ENCODE measurements at regions not wholly inside any gene's neighbourhood (a gene's known extent, or its start where the extent isn't known, plus 50 kb on each side); places are given as distances from the start of the nearest gene placed in this dataset.

- H4K20me1 ChIP-seq (ENCODE audit: insufficient read depth) = no peaks in the 10 kb centered on the region
- H3K4me2 ChIP-seq = no peak overlapping the region
- H3K4me3 ChIP-seq (IDR thresholded peaks at IDR 0.05; ENCODE audit: insufficient read depth, low read depth, low read length) = no peak overlapping the region
- no peak overlapping the region for H3K9ac ChIP-seq
- no peak overlapping the region for H2AFZ ChIP-seq (ENCODE audit: low read depth)
- no peaks in the 10 kb centered on the region for H3K27me3 ChIP-seq (ENCODE audit: insufficient read depth, low read depth)
- H3K4me1 ChIP-seq (ENCODE audit: low read depth, poor library complexity, severe bottlenecking) = peaks cover 13% of the 10 kb centered on the region
- TF ChIP-seq, protein P1, sequence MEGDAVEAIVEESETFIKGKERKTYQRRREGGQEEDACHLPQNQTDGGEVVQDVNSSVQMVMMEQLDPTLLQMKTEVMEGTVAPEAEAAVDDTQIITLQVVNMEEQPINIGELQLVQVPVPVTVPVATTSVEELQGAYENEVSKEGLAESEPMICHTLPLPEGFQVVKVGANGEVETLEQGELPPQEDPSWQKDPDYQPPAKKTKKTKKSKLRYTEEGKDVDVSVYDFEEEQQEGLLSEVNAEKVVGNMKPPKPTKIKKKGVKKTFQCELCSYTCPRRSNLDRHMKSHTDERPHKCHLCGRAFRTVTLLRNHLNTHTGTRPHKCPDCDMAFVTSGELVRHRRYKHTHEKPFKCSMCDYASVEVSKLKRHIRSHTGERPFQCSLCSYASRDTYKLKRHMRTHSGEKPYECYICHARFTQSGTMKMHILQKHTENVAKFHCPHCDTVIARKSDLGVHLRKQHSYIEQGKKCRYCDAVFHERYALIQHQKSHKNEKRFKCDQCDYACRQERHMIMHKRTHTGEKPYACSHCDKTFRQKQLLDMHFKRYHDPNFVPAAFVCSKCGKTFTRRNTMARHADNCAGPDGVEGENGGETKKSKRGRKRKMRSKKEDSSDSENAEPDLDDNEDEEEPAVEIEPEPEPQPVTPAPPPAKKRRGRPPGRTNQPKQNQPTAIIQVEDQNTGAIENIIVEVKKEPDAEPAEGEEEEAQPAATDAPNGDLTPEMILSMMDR (conservative IDR thresholded peaks at IDR 0.05; ENCODE audit: low read depth, low read length) = no peak
- no peak overlapping the region for H3K27ac ChIP-seq
- no peaks in the 10 kb centered on the region for H3K79me2 ChIP-seq (ENCODE audit: insufficient read depth, low read depth)
- no peaks in the 10 kb centered on the region for H3K36me3 ChIP-seq (ENCODE audit: insufficient read depth)
These were observed 58.5 kb upstream of the CEP85L start for GRCh38 chr6:118709859-118710350.

DNA sequence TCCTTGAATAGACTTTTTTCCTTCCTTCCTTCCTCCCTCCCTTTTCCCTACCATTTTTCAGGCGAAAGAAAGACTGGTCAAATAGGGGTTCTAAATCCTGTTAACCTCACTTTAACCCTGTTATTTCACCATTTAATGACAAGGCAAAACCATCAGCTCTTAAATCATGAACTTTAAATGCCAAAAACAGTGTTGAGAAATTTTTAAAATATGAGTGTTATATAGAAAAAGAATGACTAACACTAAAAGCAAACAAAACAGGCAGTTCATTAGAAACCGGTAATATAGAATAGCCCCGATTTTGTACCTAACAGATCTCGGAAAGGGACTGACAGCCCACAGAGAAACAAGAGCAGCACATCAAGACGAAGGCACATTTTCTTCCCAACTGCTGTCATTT, 57.4 kb upstream of the CEP85L start:
- TF ChIP-seq, protein P1 (conservative IDR thresholded peaks at IDR 0.05; ENCODE audit: low read depth, low read length) = no peak
- no peak overlapping the region for H3K4me3 ChIP-seq (IDR thresholded peaks at IDR 0.05; ENCODE audit: insufficient read depth, low read depth, low read length)
- no peak overlapping the region for H3K27ac ChIP-seq
- H3K4me2 ChIP-seq = no peak overlapping the region
- H3K9ac ChIP-seq = no peak overlapping the region
- no peaks in the 10 kb centered on the region for H4K20me1 ChIP-seq (ENCODE audit: insufficient read depth)
- H3K4me1 ChIP-seq (ENCODE audit: low read depth, poor library complexity, severe bottlenecking) = peaks cover 13% of the 10 kb centered on the region
- no peaks in the 10 kb centered on the region for H3K27me3 ChIP-seq (ENCODE audit: insufficient read depth, low read depth)
- no peak overlapping the region for H2AFZ ChIP-seq (ENCODE audit: low read depth)
- no peaks in the 10 kb centered on the region for H3K36me3 ChIP-seq (ENCODE audit: insufficient read depth)
- no peaks in the 10 kb centered on the region for H3K79me2 ChIP-seq (ENCODE audit: insufficient read depth, low read depth)

DNA sequence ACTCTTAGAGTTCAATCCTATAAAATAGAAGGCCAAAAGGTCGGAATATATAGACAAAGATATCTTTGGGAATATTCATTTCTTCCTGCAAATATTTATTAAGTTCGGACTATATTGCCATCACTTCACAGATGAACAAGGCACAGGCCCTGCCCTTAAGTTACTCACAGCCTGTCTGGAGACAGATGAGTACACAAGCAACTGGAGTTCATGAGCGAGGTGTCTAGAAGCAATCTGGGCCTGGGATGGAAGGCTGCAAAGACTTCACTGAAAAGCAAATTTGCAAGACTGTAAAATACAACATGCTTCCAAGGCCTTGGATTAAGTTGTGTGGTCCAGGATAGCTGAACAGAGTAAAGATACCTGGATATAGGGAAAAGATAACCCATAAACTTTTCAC, 56.7 kb upstream of the CEP85L start:
- no peak overlapping the region for H3K9ac ChIP-seq
- H3K4me3 ChIP-seq (IDR thresholded peaks at IDR 0.05; ENCODE audit: insufficient read depth, low read depth, low read length) = no peak overlapping the region
- no peaks in the 10 kb centered on the region for H3K79me2 ChIP-seq (ENCODE audit: insufficient read depth, low read depth)
- no peaks in the 10 kb centered on the region for H3K36me3 ChIP-seq (ENCODE audit: insufficient read depth)
- H3K4me2 ChIP-seq = no peak overlapping the region
- no peaks in the 10 kb centered on the region for H3K27me3 ChIP-seq (ENCODE audit: insufficient read depth, low read depth)
- TF ChIP-seq, protein P1 (conservative IDR thresholded peaks at IDR 0.05; ENCODE audit: low read depth, low read length) = no peak
- H4K20me1 ChIP-seq (ENCODE audit: insufficient read depth) = no peaks in the 10 kb centered on the region
- peaks cover 13% of the 10 kb centered on the region for H3K4me1 ChIP-seq (ENCODE audit: low read depth, poor library complexity, severe bottlenecking)
- H3K27ac ChIP-seq = no peak overlapping the region
- H2AFZ ChIP-seq (ENCODE audit: low read depth) = no peak overlapping the region

GRCh38 chr6:118706702-118707101, 55.3 kb upstream of the CEP85L start:
- Histone ChIP-seq H3K9ac (no peak overlapping the region), H4K20me1 (ENCODE audit: insufficient read depth) (no peaks in the 10 kb centered on the region), H3K4me3 (IDR thresholded peaks at IDR 0.05; ENCODE audit: insufficient read depth, low read depth, low read length) (no peak overlapping the region), H3K36me3 (ENCODE audit: insufficient read depth) (no peaks in the 10 kb centered on the region), H2AFZ (ENCODE audit: low read depth) (no peak overlapping the region), H3K27me3 (ENCODE audit: insufficient read depth, low read depth) (no peaks in the 10 kb centered on the region), H3K4me2 (no peak overlapping the region), H3K27ac (no peak overlapping the region), H3K79me2 (ENCODE audit: insufficient read depth, low read depth) (no peaks in the 10 kb centered on the region), H3K4me1 (ENCODE audit: low read depth, poor library complexity, severe bottlenecking) (peaks cover 13% of the 10 kb centered on the region)
- TF ChIP-seq, protein P1 (conservative IDR thresholded peaks at IDR 0.05; ENCODE audit: low read depth, low read length) = no peak

Measured in KMS-11 (cell line).